Body of pancreas (tissue), 4 donors: ENCODE measurements at regions not wholly inside any gene's neighbourhood (a gene's known extent, or its start where the extent isn't known, plus 50 kb on each side); places are given as distances from the start of the nearest gene placed in this dataset.

Experiments
- POLR2A ChIP-seq, 3 donors: fragments of 450-650 bp; IDR thresholded peaks; one replicate each; pipeline ENCODE4 v1.6.1; 2016; ENCODE audit warnings: antibody characterized with exemption in 3 of 3, mild to moderate bottlenecking in 2 of 3
- TF ChIP-seq, protein P1 (sequence below), 7 experiments: fragments of 450-650 bp in 4 of 7; fragments of 200-600 bp in 3 of 7; sonication (generic) in 3 of 7; IDR thresholded peaks; one replicate each; pipeline ENCODE4 v1.5.1; 2016 to 2019; ENCODE audit warnings: antibody characterized with exemption in 7 of 7

DNA sequence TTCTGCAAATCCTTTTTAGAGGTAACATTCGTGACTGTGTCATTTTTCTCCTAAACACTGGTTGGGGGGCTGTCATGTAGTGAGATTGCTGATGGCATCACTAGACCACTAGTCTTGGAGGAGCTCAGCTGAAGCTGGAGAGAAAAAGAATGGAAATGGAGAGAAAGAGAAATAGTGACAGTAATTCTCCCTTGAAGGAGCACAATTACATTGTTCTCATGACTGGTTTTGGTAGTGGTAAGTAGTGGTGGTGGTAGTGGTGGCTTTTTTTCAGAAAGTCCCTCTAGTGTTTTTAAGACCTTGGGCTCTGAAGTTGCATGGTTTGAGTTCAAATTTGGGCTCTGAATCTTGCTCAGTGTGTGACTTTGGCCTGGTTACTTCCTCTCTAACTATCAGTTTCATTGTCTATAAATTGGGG is 99.8 kb downstream of the LARP7 start:
- TF ChIP-seq, protein P1, sequence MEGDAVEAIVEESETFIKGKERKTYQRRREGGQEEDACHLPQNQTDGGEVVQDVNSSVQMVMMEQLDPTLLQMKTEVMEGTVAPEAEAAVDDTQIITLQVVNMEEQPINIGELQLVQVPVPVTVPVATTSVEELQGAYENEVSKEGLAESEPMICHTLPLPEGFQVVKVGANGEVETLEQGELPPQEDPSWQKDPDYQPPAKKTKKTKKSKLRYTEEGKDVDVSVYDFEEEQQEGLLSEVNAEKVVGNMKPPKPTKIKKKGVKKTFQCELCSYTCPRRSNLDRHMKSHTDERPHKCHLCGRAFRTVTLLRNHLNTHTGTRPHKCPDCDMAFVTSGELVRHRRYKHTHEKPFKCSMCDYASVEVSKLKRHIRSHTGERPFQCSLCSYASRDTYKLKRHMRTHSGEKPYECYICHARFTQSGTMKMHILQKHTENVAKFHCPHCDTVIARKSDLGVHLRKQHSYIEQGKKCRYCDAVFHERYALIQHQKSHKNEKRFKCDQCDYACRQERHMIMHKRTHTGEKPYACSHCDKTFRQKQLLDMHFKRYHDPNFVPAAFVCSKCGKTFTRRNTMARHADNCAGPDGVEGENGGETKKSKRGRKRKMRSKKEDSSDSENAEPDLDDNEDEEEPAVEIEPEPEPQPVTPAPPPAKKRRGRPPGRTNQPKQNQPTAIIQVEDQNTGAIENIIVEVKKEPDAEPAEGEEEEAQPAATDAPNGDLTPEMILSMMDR (IDR thresholded peaks at IDR 0.05) = no peak
- no peak for TF ChIP-seq POLR2A (IDR thresholded peaks at IDR 0.05)
